ENCODE measurements at regions not wholly inside any gene's neighbourhood (a gene's known extent, or its start where the extent isn't known, plus 50 kb on each side); places are given as distances from the start of the nearest gene placed in this dataset.

DNA sequence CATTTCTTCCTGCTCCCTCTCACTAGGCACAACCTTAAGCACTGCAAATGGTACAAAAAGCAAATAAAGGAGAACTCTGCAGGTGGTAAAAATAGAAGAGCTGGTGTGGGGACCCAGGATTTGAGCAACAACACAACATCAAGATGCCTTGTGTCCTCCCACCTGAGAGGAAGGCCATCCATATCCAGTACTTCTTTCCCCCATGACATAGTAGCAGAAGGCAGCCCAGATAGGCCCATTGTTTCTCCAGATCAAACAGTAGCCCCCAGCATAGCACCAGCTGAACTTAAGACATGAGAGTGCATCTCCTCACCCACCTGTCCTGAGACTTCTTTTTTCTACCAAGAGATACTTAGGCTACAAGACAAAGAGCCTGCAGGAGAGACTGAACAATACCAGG lies 180.5 kb downstream of the GOLGA6L6 start:
- TF ChIP-seq ZBTB33 (IDR thresholded peaks at IDR 0.05; ENCODE audit: borderline replicate concordance, low read depth) (no peak), RAD21 (IDR thresholded peaks at IDR 0.05; ENCODE audit: low read length) (no peak), MAX (IDR thresholded peaks at IDR 0.05; ENCODE audit: low read depth) (no peak), POLR2AphosphoS5 (IDR thresholded peaks at IDR 0.05; ENCODE audit: low read depth, low read length) (no peak)
- TF ChIP-seq, protein P1, sequence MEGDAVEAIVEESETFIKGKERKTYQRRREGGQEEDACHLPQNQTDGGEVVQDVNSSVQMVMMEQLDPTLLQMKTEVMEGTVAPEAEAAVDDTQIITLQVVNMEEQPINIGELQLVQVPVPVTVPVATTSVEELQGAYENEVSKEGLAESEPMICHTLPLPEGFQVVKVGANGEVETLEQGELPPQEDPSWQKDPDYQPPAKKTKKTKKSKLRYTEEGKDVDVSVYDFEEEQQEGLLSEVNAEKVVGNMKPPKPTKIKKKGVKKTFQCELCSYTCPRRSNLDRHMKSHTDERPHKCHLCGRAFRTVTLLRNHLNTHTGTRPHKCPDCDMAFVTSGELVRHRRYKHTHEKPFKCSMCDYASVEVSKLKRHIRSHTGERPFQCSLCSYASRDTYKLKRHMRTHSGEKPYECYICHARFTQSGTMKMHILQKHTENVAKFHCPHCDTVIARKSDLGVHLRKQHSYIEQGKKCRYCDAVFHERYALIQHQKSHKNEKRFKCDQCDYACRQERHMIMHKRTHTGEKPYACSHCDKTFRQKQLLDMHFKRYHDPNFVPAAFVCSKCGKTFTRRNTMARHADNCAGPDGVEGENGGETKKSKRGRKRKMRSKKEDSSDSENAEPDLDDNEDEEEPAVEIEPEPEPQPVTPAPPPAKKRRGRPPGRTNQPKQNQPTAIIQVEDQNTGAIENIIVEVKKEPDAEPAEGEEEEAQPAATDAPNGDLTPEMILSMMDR (IDR thresholded peaks at IDR 0.05) = no peak
- TF ChIP-seq, protein P2, sequence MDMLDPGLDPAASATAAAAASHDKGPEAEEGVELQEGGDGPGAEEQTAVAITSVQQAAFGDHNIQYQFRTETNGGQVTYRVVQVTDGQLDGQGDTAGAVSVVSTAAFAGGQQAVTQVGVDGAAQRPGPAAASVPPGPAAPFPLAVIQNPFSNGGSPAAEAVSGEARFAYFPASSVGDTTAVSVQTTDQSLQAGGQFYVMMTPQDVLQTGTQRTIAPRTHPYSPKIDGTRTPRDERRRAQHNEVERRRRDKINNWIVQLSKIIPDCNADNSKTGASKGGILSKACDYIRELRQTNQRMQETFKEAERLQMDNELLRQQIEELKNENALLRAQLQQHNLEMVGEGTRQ (IDR thresholded peaks at IDR 0.05; ENCODE audit: borderline replicate concordance, low read depth, low read length) = no peak
